ENCODE measurements at regions not wholly inside any gene's neighbourhood (a gene's known extent, or its start where the extent isn't known, plus 50 kb on each side); places are given as distances from the start of the nearest gene placed in this dataset.

- no peak for DNase-seq (ENCODE audit: low read depth in 2 of 2, low spot score in 1 of 2)
Observed at GRCh38 chr5:5077236-5077635, 62.9 kb upstream of the ADAMTS16 start.

GRCh38 chr5:5078009-5078897 lies 61.9 kb upstream of the ADAMTS16 start:
- DNase-seq (ENCODE audit: low read depth in 2 of 2, low spot score in 1 of 2) = no peak

GRCh38 chr5:5079876-5080275 lies 60.3 kb upstream of the ADAMTS16 start:
- DNase-seq (ENCODE audit: low read depth in 2 of 2, low spot score in 1 of 2) = no peak

- DNase-seq (ENCODE audit: low read depth in 2 of 2, low spot score in 1 of 2) = no peak
Observed at GRCh38 chr5:5080790-5081189, 59.3 kb upstream of the ADAMTS16 start.

GRCh38 chr5:5085381-5085780 lies 54.7 kb upstream of the ADAMTS16 start:
- no peak for DNase-seq (ENCODE audit: low read depth in 2 of 2, low spot score in 1 of 2)

- no peak for DNase-seq (ENCODE audit: low read depth in 2 of 2, low spot score in 1 of 2)
Observed at GRCh38 chr5:5089895-5090649, 50.1 kb upstream of the ADAMTS16 start.

Data from stimulated activated CD8-positive, alpha-beta memory T cell treated with anti-CD3 and anti-CD28 coated beads, Interleukin-4, amount 100 ng/mL, for 4 hours (primary cell).